ENCODE measurements at regions not wholly inside any gene's neighbourhood (a gene's known extent, or its start where the extent isn't known, plus 50 kb on each side); places are given as distances from the start of the nearest gene placed in this dataset.

GRCh38 chr6:125596020-125596419 lies 153.4 kb upstream of the HEY2 start:
- no peak for TF ChIP-seq CTCF (IDR thresholded peaks at IDR 0.05)
- DNase-seq (ENCODE audit: low spot score) = no peak
- H3K36me3 ChIP-seq = no peaks in the 10 kb centered on the region
- no peak overlapping the region for H3K4me3 ChIP-seq
- no peaks in the 10 kb centered on the region for H3K9me3 ChIP-seq
- H3K27ac ChIP-seq = no peak overlapping the region
- no peaks in the 10 kb centered on the region for H3K4me1 ChIP-seq
- no peaks in the 10 kb centered on the region for H3K27me3 ChIP-seq

GRCh38 chr6:125597411-125598253 lies 151.8 kb upstream of the HEY2 start:
- Histone ChIP-seq H3K9me3 (no peaks in the 10 kb centered on the region), H3K36me3 (no peaks in the 10 kb centered on the region), H3K27me3 (no peaks in the 10 kb centered on the region), H3K4me3 (no peak overlapping the region), H3K4me1 (no peaks in the 10 kb centered on the region), H3K27ac (no peak overlapping the region)
- no peak for DNase-seq (ENCODE audit: low spot score)
- no peak for TF ChIP-seq CTCF (IDR thresholded peaks at IDR 0.05)

GRCh38 chr6:125598422-125598821 lies 151.0 kb upstream of the HEY2 start:
- no peak for TF ChIP-seq CTCF (IDR thresholded peaks at IDR 0.05)
- no peaks in the 10 kb centered on the region for H3K36me3 ChIP-seq
- no peaks in the 10 kb centered on the region for H3K27me3 ChIP-seq
- H3K4me1 ChIP-seq = no peaks in the 10 kb centered on the region
- no peak overlapping the region for H3K4me3 ChIP-seq
- peak; percentile 66 for DNase-seq (ENCODE audit: low spot score)
- H3K9me3 ChIP-seq = peaks cover 0 to 6% of the 10 kb centered on the region in 2 donors
- H3K27ac ChIP-seq = no peak overlapping the region

- Histone ChIP-seq H3K36me3 (no peaks in the 10 kb centered on the region), H3K4me1 (no peaks in the 10 kb centered on the region), H3K4me3 (no peak overlapping the region), H3K9me3 (peaks cover 0 to 21% of the 10 kb centered on the region in 2 donors), H3K27ac (no peak overlapping the region), H3K27me3 (no peaks in the 10 kb centered on the region)
- DNase-seq (ENCODE audit: low spot score) = no peak
- TF ChIP-seq CTCF (IDR thresholded peaks at IDR 0.05) = no peak
Measured at GRCh38 chr6:125604257-125604656, 145.2 kb upstream of the HEY2 start.

GRCh38 chr6:125611573-125612344 lies 137.7 kb upstream of the HEY2 start:
- no peak overlapping the region for H3K27ac ChIP-seq

More at GRCh38 chr6:125611573-125612344, 137.7 kb upstream of the HEY2 start:
- no peak for DNase-seq (ENCODE audit: low spot score)
- Histone ChIP-seq H3K4me1 (peaks cover 0 to 13% of the 10 kb centered on the region in 2 donors), H3K4me3 (peak overlapping the region in 1 of 2 donors; percentile 12), H3K27me3 (no peaks in the 10 kb centered on the region), H3K9me3 (no peaks in the 10 kb centered on the region), H3K36me3 (no peaks in the 10 kb centered on the region)
- no peak for TF ChIP-seq CTCF (IDR thresholded peaks at IDR 0.05)

Data from right atrium auricular region (tissue), 2 donors.